Smooth muscle cell (in vitro differentiated cells): ENCODE measurements at regions not wholly inside any gene's neighbourhood (a gene's known extent, or its start where the extent isn't known, plus 50 kb on each side); places are given as distances from the start of the nearest gene placed in this dataset.
A peak's percentile ranks its signal among the peaks of the same experiment; 100 is the strongest.

Source experiments
- DNase-seq: peaks from one replicate; lab custom pipeline; 2025; ENCODE audit not compliant: unreplicated experiment; lab: John Stamatoyannopoulos, UW
- H2AFZ ChIP-seq: fragments of 200-600 bp; sonication (generic); 2 replicates; pipeline ENCODE4 v1.6.0; 2016; ENCODE audit warnings: antibody characterized with exemption, low read depth, mild to moderate bottlenecking
- H3F3A ChIP-seq: fragments of 200-600 bp; sonication (generic); 2 replicates; pipeline ENCODE4 v1.6.0; 2017; ENCODE audit warnings: antibody characterized with exemption, low read depth
- H3K27ac ChIP-seq: fragments of 200-600 bp; sonication (generic); 2 replicates; pipeline ENCODE4 v1.5.1; 2016; ENCODE audit warnings: low read depth, mild to moderate bottlenecking
- H3K27me3 ChIP-seq: fragments of 200-600 bp; sonication (generic); 2 replicates; pipeline ENCODE4 v1.6.1; 2016; ENCODE audit warnings: low read depth, mild to moderate bottlenecking
- H3K36me3 ChIP-seq: fragments of 200-600 bp; sonication (generic); 2 replicates; pipeline ENCODE4 v1.5.1; 2016; ENCODE audit warnings: low read depth
- H3K4me1 ChIP-seq: fragments of 200-600 bp; sonication (generic); 2 replicates; pipeline ENCODE4 v1.5.1; 2016; ENCODE audit warnings: low read depth
- H3K4me2 ChIP-seq: fragments of 200-600 bp; sonication (generic); 2 replicates; pipeline ENCODE4 v1.6.0; 2016; ENCODE audit warnings: mild to moderate bottlenecking
- H3K4me3 ChIP-seq: fragments of 200-600 bp; sonication (generic); 2 replicates; pipeline ENCODE4 v1.5.1; 2016; ENCODE audit warnings: mild to moderate bottlenecking
- H3K79me2 ChIP-seq: fragments of 200-600 bp; sonication (generic); 2 replicates; pipeline ENCODE4 v1.6.0; 2016; ENCODE audit warnings: low read depth, mild to moderate bottlenecking
- H3K9ac ChIP-seq: fragments of 200-600 bp; sonication (generic); 2 replicates; pipeline ENCODE4 v1.6.0; 2016; ENCODE audit warnings: low read depth
- H3K9me3 ChIP-seq: fragments of 200-600 bp; sonication (generic); replicated peaks from 2 replicates; pipeline ENCODE4 v1.5.1; 2016; ENCODE audit warnings: low read depth
- H4K20me1 ChIP-seq: fragments of 200-600 bp; sonication (generic); 2 replicates; pipeline ENCODE4 v1.6.0; 2016; ENCODE audit warnings: low read depth
- WGBS: methylation state at CpG from one replicate; pipeline ENCODE4 v1.1.7; 2016; ENCODE audit warnings: low lambda C conversion rate; 5-methylcytosine and 5-hydroxymethylcytosine counted together
- TF ChIP-seq, protein P1 (sequence below): fragments of 200-600 bp; sonication (generic); IDR thresholded peaks from 2 replicates; pipeline ENCODE4 v1.5.1; 2017; ENCODE audit warnings: borderline replicate concordance, mild to moderate bottlenecking, antibody characterized with exemption; ENCODE audit not compliant: insufficient read depth, poor library complexity, severe bottlenecking

- Histone ChIP-seq H3F3A (no peaks in the 10 kb centered on the region), H3K4me3 (no peak overlapping the region), H3K4me1 (no peaks in the 10 kb centered on the region), H2AFZ (no peak overlapping the region), H3K4me2 (no peak overlapping the region), H4K20me1 (no peaks in the 10 kb centered on the region), H3K27ac (peak overlapping the region; percentile 64), H3K36me3 (no peaks in the 10 kb centered on the region), H3K27me3 (no peaks in the 10 kb centered on the region), H3K9me3 (no peaks in the 10 kb centered on the region), H3K79me2 (no peaks in the 10 kb centered on the region), H3K9ac (no peak overlapping the region)
- 59% methylated on average over 2 of the region's 2 CpGs for WGBS
- DNase-seq, result no peak
- TF ChIP-seq, protein P1, sequence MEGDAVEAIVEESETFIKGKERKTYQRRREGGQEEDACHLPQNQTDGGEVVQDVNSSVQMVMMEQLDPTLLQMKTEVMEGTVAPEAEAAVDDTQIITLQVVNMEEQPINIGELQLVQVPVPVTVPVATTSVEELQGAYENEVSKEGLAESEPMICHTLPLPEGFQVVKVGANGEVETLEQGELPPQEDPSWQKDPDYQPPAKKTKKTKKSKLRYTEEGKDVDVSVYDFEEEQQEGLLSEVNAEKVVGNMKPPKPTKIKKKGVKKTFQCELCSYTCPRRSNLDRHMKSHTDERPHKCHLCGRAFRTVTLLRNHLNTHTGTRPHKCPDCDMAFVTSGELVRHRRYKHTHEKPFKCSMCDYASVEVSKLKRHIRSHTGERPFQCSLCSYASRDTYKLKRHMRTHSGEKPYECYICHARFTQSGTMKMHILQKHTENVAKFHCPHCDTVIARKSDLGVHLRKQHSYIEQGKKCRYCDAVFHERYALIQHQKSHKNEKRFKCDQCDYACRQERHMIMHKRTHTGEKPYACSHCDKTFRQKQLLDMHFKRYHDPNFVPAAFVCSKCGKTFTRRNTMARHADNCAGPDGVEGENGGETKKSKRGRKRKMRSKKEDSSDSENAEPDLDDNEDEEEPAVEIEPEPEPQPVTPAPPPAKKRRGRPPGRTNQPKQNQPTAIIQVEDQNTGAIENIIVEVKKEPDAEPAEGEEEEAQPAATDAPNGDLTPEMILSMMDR, result no peak
Measured at GRCh38 chr15:45862034-45862433, 227.2 kb downstream of the SQOR start.

DNA sequence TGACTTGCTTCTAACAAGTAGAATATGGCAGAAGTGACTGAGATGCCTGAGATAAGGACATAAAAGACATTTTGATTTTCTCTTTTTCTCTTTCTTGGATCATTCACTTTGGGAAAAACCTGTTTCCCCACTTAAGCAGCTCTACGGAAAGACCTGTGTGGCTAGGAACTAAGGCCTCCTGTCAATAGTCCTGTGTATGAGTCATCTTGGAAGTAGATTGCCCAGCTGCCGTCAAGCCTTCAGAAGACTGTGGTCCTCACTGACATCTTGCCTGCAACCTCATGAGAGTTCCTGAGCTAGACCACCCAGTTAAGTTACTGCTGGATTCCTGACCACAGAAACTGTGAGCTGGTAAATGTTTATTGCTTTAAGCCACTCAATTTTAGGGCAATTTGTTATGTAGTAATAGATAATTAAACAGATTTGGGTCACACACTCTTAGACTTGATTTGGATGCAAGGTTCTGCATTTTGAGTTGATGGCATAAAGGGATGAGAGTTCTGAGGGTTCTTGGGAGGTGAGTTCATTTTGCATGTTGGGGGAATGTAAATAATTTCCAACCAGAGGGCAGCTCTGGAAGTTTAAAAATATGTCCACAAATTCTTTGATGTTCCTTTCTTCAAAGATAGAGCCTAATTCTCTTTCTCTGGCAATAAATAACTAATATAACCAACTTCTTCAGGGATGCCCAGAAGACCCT lies 229.2 kb downstream of the SQOR start:
- TF ChIP-seq, protein P1, result no peak
- DNase-seq, result no peak

GRCh38 chr15:45866616-45867015 lies 231.8 kb downstream of the SQOR start:
- no peak overlapping the region for H3K4me3 ChIP-seq
- no peaks in the 10 kb centered on the region for H3K27me3 ChIP-seq
- TF ChIP-seq, protein P1, result no peak
- no peak for DNase-seq
- H3K9me3 ChIP-seq, result no peaks in the 10 kb centered on the region
- no peaks in the 10 kb centered on the region for H3F3A ChIP-seq
- no peaks in the 10 kb centered on the region for H3K79me2 ChIP-seq
- WGBS, result 74% methylated on average over 3 of the region's 3 CpGs
- no peak overlapping the region for H3K4me2 ChIP-seq
- H2AFZ ChIP-seq, result no peak overlapping the region
- H4K20me1 ChIP-seq, result no peaks in the 10 kb centered on the region
- H3K4me1 ChIP-seq, result no peaks in the 10 kb centered on the region
- no peak overlapping the region for H3K9ac ChIP-seq
- no peak overlapping the region for H3K27ac ChIP-seq
- no peaks in the 10 kb centered on the region for H3K36me3 ChIP-seq

More for the DNA sequence above, 229.2 kb downstream of the SQOR start:
- WGBS, result 39% methylated on average over 2 of the region's 2 CpGs
- no peaks in the 10 kb centered on the region for H3K36me3 ChIP-seq
- no peak overlapping the region for H3K9ac ChIP-seq
- no peak overlapping the region for H3K4me2 ChIP-seq
- no peaks in the 10 kb centered on the region for H3F3A ChIP-seq
- H4K20me1 ChIP-seq, result no peaks in the 10 kb centered on the region
- no peak overlapping the region for H3K4me3 ChIP-seq
- peak overlapping the region; percentile 48 for H3K27ac ChIP-seq
- H2AFZ ChIP-seq, result no peak overlapping the region
- H3K79me2 ChIP-seq, result no peaks in the 10 kb centered on the region
- H3K4me1 ChIP-seq, result no peaks in the 10 kb centered on the region
- no peaks in the 10 kb centered on the region for H3K9me3 ChIP-seq
- H3K27me3 ChIP-seq, result no peaks in the 10 kb centered on the region

DNA sequence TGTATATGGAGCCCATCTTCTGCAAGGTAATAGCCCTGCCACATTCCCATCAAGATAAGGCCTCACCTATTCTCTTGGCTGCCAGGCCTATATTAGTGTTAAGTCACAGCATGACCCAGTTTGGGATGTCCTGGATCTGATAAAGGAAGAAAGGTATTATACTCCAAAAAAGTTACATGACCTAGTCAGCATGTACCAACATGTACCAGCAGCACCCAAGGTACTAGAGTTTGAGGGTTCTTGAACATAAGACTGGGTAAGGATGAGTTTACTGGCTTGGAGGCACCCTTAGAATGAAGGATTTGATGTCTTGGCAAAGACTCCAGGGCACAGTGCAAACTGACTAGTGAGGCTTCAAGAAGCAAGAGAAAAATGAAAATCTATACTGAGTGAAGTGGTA lies 232.5 kb downstream of the SQOR start:
- no peaks in the 10 kb centered on the region for H3F3A ChIP-seq
- H4K20me1 ChIP-seq, result no peaks in the 10 kb centered on the region
- H2AFZ ChIP-seq, result no peak overlapping the region
- no peak overlapping the region for H3K9ac ChIP-seq
- H3K4me2 ChIP-seq, result no peak overlapping the region
- H3K79me2 ChIP-seq, result no peaks in the 10 kb centered on the region
- no peak overlapping the region for H3K27ac ChIP-seq
- no peaks in the 10 kb centered on the region for H3K27me3 ChIP-seq
- DNase-seq, result no peak
- no peak overlapping the region for H3K4me3 ChIP-seq
- H3K4me1 ChIP-seq, result no peaks in the 10 kb centered on the region
- TF ChIP-seq, protein P1, result no peak
- no peaks in the 10 kb centered on the region for H3K9me3 ChIP-seq
- no peaks in the 10 kb centered on the region for H3K36me3 ChIP-seq
